ENCODE measurements at regions not wholly inside any gene's neighbourhood (a gene's known extent, or its start where the extent isn't known, plus 50 kb on each side); places are given as distances from the start of the nearest gene placed in this dataset.
"Not testable (repeated sequence)": the region's sequence is repeated elsewhere in the genome, so short reads cannot be mapped to it uniquely, and the experiment has no call there.

DNA sequence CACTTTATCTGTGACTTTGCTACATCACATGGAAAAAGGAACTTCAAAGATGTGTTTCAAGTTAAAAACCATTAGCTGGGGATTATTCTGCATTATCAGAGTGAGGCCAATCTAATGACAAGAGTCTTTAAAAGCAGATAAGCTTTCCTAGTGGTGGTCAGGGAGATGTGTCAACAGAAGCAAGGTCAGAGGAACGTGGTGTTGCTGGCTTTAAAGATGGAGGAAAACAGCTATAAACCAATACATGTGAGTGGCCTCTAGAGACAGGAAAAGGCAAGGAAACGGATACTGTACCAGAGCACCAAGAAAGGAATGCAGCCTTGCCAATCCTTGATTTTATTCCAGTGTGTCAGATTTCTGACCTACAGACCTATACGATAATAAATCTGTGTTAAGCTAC, 204.2 kb downstream of the TAF11L14 start:
- Histone ChIP-seq H3K27me3 (ENCODE audit: control insufficient read depth in 2 of 2, insufficient read depth in 2 of 2, low read length in 2 of 2) (no peaks in the 10 kb centered on the region), H3K9me3 (ENCODE audit: control insufficient read depth in 2 of 2, low read length in 2 of 2) (peaks cover 0 to 3% of the 10 kb centered on the region in 2 donors), H3K4me1 (ENCODE audit: control insufficient read depth in 2 of 2, insufficient read depth in 2 of 2, low read length in 2 of 2) (no peaks in the 10 kb centered on the region), H3K9ac (ENCODE audit: low read depth in 1 of 2, low read length in 2 of 2) (no peak overlapping the region), H3K4me3 (ENCODE audit: low read length in 2 of 2) (no peak overlapping the region), H3K27ac (ENCODE audit: low read depth in 2 of 2, low read length in 2 of 2) (no peak overlapping the region), H3K36me3 (ENCODE audit: control insufficient read depth in 2 of 2, insufficient read depth in 2 of 2, low read length in 2 of 2) (no peaks in the 10 kb centered on the region)

DNA sequence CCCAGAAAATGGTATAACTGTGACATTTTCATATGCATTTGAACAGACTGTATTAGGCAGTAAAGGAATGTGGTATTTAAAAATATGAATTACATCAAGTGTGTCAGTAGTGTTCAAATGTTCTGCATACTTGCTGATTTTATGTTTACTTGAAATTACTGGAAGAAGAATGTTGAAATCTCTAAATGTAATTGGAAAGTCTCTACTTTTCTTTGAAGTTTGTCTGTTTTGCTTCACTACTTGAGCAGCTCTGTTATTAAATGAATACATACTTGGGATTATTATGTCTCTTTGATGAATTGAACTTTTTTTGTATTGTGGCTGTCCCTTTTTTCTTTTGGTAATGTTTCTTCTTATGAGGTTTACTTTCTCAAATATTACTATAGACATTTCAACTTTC, 205.6 kb downstream of the TAF11L14 start:
- no peak overlapping the region for H3K27ac ChIP-seq (ENCODE audit: low read depth in 2 of 2, low read length in 2 of 2)
- H3K4me1 ChIP-seq (ENCODE audit: control insufficient read depth in 2 of 2, insufficient read depth in 2 of 2, low read length in 2 of 2): no peaks in the 10 kb centered on the region
- no peaks in the 10 kb centered on the region for H3K36me3 ChIP-seq (ENCODE audit: control insufficient read depth in 2 of 2, insufficient read depth in 2 of 2, low read length in 2 of 2)
- no peak overlapping the region for H3K4me3 ChIP-seq (ENCODE audit: low read length in 2 of 2)
- H3K9ac ChIP-seq (ENCODE audit: low read depth in 1 of 2, low read length in 2 of 2): no peak overlapping the region
- H3K27me3 ChIP-seq (ENCODE audit: control insufficient read depth in 2 of 2, insufficient read depth in 2 of 2, low read length in 2 of 2): no peaks in the 10 kb centered on the region
- H3K9me3 ChIP-seq (ENCODE audit: control insufficient read depth in 2 of 2, low read length in 2 of 2): peaks cover 0 to 3% of the 10 kb centered on the region in 2 donors

DNA sequence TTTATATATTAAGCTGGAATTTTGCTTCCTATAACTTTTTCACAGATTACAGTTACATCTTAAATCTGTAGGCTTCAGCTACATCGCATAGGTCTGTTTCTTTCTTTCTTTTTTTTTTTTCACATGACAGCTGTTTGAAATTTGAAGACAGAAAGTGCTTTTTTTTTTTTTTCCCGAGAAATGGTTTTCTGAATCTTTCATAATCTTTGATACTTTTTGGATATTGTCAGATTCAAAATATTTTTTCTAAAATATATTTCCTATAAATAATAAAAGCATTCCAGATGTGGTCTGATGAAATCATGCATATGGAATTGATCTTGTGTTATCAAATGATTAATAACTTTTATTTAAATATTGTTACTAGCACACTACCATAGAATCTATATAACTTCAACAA, 212.2 kb downstream of the TAF11L14 start:
- Histone ChIP-seq H3K9ac (ENCODE audit: low read depth in 1 of 2, low read length in 2 of 2) (no peak overlapping the region), H3K36me3 (ENCODE audit: control insufficient read depth in 2 of 2, insufficient read depth in 2 of 2, low read length in 2 of 2) (no peaks in the 10 kb centered on the region), H3K4me1 (ENCODE audit: control insufficient read depth in 2 of 2, insufficient read depth in 2 of 2, low read length in 2 of 2) (no peaks in the 10 kb centered on the region), H3K27ac (ENCODE audit: low read depth in 2 of 2, low read length in 2 of 2) (no peak overlapping the region), H3K4me3 (ENCODE audit: low read length in 2 of 2) (no peak overlapping the region), H3K9me3 (ENCODE audit: control insufficient read depth in 2 of 2, low read length in 2 of 2) (no peaks in the 10 kb centered on the region), H3K27me3 (ENCODE audit: control insufficient read depth in 2 of 2, insufficient read depth in 2 of 2, low read length in 2 of 2) (no peaks in the 10 kb centered on the region)

DNA sequence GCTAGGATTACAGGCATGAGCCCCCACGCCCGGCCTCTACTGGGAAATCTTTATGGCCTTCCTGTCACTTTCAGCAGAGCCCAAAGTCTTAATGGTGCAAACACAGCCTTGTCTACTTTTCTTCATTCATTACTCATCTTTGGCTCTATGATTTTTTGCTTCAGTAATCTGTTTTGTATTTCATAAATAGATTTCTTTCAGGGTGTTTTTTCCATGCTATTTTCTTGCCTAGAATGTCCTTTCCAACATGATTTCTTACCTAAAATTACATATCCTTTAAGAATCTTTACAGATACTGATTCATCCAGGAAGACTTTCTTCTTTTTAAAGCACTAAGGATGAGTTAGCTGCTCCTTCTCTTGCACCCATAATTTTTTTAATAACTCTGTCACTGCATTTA, 213.0 kb downstream of the TAF11L14 start:
- Histone ChIP-seq H3K27me3 (ENCODE audit: control insufficient read depth in 2 of 2, insufficient read depth in 2 of 2, low read length in 2 of 2) (no peaks in the 10 kb centered on the region), H3K9me3 (ENCODE audit: control insufficient read depth in 2 of 2, low read length in 2 of 2) (no peaks in the 10 kb centered on the region), H3K36me3 (ENCODE audit: control insufficient read depth in 2 of 2, insufficient read depth in 2 of 2, low read length in 2 of 2) (no peaks in the 10 kb centered on the region), H3K4me3 (ENCODE audit: low read length in 2 of 2) (no peak overlapping the region), H3K27ac (ENCODE audit: low read depth in 2 of 2, low read length in 2 of 2) (no peak overlapping the region), H3K4me1 (ENCODE audit: control insufficient read depth in 2 of 2, insufficient read depth in 2 of 2, low read length in 2 of 2) (no peaks in the 10 kb centered on the region), H3K9ac (ENCODE audit: low read depth in 1 of 2, low read length in 2 of 2) (no peak overlapping the region)

DNA sequence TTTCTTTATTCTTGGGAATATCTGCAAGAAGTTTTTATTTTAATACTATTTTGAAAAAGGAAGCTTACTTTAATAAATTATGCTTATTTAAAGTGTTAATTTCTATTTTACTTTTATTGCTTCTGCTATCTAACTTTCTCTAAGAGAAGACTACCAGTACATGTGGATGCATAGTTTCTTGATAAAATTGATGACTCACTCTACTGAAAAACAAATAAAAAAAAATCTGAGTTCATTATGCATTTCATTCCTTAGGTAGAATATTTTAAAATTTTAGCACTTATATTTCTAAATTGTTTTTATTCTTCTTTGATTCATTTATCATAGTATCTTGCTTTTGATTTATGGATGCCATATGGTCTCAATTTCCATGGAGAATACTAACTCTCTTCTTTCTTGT, 217.9 kb downstream of the TAF11L14 start:
- Histone ChIP-seq H3K27ac (ENCODE audit: low read depth in 2 of 2, low read length in 2 of 2) (no peak overlapping the region), H3K4me1 (ENCODE audit: control insufficient read depth in 2 of 2, insufficient read depth in 2 of 2, low read length in 2 of 2) (no peaks in the 10 kb centered on the region), H3K36me3 (ENCODE audit: control insufficient read depth in 2 of 2, insufficient read depth in 2 of 2, low read length in 2 of 2) (no peaks in the 10 kb centered on the region), H3K27me3 (ENCODE audit: control insufficient read depth in 2 of 2, insufficient read depth in 2 of 2, low read length in 2 of 2) (no peaks in the 10 kb centered on the region), H3K9me3 (ENCODE audit: control insufficient read depth in 2 of 2, low read length in 2 of 2) (no peaks in the 10 kb centered on the region), H3K9ac (ENCODE audit: low read depth in 1 of 2, low read length in 2 of 2) (no peak overlapping the region), H3K4me3 (ENCODE audit: low read length in 2 of 2) (no peak overlapping the region)

DNA sequence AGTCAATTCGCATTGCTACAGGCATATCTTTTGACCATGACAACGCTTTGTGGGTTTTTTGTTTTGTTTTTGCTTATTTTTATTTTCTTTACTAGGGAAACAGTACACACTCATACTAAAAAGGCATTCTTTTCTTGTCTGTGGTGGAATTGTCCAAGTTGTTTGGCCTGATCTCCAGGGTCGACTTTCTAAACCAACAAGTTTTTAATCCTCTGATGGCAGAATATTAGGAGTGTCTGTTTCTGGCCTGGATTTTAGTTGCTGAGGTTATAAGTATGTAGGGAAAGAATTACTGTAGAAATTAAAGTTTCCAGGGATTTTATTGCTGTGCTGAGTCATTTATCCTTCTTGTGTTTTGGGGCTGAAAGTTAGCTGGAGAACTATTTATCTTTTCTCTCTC, 218.5 kb downstream of the TAF11L14 start:
- Histone ChIP-seq H3K9me3 (ENCODE audit: control insufficient read depth in 2 of 2, low read length in 2 of 2) (no peaks in the 10 kb centered on the region), H3K27me3 (ENCODE audit: control insufficient read depth in 2 of 2, insufficient read depth in 2 of 2, low read length in 2 of 2) (no peaks in the 10 kb centered on the region), H3K27ac (ENCODE audit: low read depth in 2 of 2, low read length in 2 of 2) (no peak overlapping the region)

DNA sequence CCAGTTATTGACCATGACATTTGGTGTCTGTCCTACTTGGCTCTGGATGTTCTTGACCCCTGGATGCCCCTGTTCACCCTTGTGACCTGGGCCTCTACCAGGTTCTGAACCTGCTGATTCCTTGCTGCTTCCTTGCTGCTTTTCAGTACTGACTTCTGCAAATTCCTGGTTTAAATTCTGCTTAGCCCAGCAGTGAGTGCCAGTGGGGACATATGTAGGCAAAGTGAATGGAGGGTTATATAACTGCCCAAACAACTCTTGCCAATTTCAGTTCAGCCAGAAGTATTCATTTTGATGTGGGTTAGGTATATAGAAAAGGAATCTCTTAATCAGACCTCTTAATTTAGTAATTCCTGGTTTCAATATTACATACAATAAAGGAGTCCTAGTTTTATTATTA, 220.6 kb downstream of the TAF11L14 start:
- H3K4me3 ChIP-seq (ENCODE audit: low read length in 2 of 2): no peak overlapping the region
- H3K27me3 ChIP-seq (ENCODE audit: control insufficient read depth in 2 of 2, insufficient read depth in 2 of 2, low read length in 2 of 2): no peaks in the 10 kb centered on the region
- no peaks in the 10 kb centered on the region for H3K4me1 ChIP-seq (ENCODE audit: control insufficient read depth in 2 of 2, insufficient read depth in 2 of 2, low read length in 2 of 2)
- H3K36me3 ChIP-seq (ENCODE audit: control insufficient read depth in 2 of 2, insufficient read depth in 2 of 2, low read length in 2 of 2): no peaks in the 10 kb centered on the region
- no peak overlapping the region for H3K9ac ChIP-seq (ENCODE audit: low read depth in 1 of 2, low read length in 2 of 2)
- H3K27ac ChIP-seq (ENCODE audit: low read depth in 2 of 2, low read length in 2 of 2): no peak overlapping the region
- no peaks in the 10 kb centered on the region for H3K9me3 ChIP-seq (ENCODE audit: control insufficient read depth in 2 of 2, low read length in 2 of 2)

More for the DNA sequence above, 218.5 kb downstream of the TAF11L14 start:
- no peaks in the 10 kb centered on the region for H3K36me3 ChIP-seq (ENCODE audit: control insufficient read depth in 2 of 2, insufficient read depth in 2 of 2, low read length in 2 of 2)
- H3K4me1 ChIP-seq (ENCODE audit: control insufficient read depth in 2 of 2, insufficient read depth in 2 of 2, low read length in 2 of 2): no peaks in the 10 kb centered on the region
- no peak overlapping the region for H3K9ac ChIP-seq (ENCODE audit: low read depth in 1 of 2, low read length in 2 of 2)
- no peak overlapping the region for H3K4me3 ChIP-seq (ENCODE audit: low read length in 2 of 2)

DNA sequence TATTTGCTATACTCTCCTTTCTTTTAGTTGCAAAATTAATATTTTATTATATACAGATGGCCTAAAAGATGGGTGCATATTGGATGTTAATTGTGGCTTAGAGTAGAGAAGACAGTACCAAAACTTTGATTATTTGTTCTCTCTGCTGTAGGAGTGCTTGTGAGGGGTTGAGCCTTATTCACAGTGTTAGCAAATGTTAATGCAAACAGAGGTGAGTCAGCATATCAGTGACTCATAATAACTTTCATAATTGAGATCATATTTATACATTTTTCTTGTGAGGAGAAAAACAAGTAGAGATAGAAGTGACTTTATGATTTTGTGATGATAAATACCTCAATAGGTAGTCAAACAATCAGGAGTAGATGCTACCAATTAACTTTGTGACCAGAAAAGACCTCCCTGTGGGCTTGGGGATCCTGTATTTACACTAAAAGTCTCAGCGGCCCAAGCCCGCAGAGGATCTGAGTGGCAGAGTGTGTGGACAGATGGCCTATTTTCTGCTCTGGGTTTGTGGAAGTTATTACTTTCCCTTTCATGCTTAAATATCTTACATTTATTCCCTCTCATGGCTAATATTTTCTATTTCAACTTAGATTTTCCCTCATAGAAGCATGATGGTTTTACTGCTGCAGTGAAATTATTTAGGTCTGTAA, 226.5 kb downstream of the TAF11L14 start:
- Histone ChIP-seq H3K4me3 (ENCODE audit: low read length in 2 of 2) (no peak overlapping the region), H3K9me3 (ENCODE audit: control insufficient read depth in 2 of 2, low read length in 2 of 2) (no peaks in the 10 kb centered on the region), H3K27ac (ENCODE audit: low read depth in 2 of 2, low read length in 2 of 2) (no peak overlapping the region), H3K36me3 (ENCODE audit: control insufficient read depth in 2 of 2, insufficient read depth in 2 of 2, low read length in 2 of 2) (no peaks in the 10 kb centered on the region), H3K27me3 (ENCODE audit: control insufficient read depth in 2 of 2, insufficient read depth in 2 of 2, low read length in 2 of 2) (no peaks in the 10 kb centered on the region), H3K9ac (ENCODE audit: low read depth in 1 of 2, low read length in 2 of 2) (no peak overlapping the region), H3K4me1 (ENCODE audit: control insufficient read depth in 2 of 2, insufficient read depth in 2 of 2, low read length in 2 of 2) (no peaks in the 10 kb centered on the region)

DNA sequence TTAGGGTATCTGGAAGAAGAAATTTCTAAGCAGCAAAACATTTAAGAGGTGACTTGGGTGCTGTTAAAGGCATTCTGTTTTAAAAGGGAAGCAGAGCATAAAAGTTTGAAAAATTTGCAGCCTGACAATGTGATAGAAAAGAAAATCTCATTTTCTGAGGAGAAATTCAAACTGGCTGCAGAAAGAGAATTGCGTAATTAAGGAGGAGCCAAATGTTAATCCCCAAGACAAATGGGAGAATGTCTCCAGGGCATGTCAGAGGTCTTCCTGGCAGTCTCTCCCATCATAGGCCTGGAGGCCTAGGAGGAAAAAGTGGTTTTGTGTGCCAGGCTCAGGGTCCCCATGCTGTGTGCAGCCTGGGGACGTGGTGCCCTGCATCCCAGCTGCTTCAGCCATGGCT, 230.6 kb downstream of the TAF11L14 start:
- not testable (repeated sequence) for H3K4me1 ChIP-seq (ENCODE audit: control insufficient read depth in 2 of 2, insufficient read depth in 2 of 2, low read length in 2 of 2); H3K27me3 ChIP-seq (ENCODE audit: control insufficient read depth in 2 of 2, insufficient read depth in 2 of 2, low read length in 2 of 2); H3K36me3 ChIP-seq (ENCODE audit: control insufficient read depth in 2 of 2, insufficient read depth in 2 of 2, low read length in 2 of 2); H3K9ac ChIP-seq (ENCODE audit: low read depth in 1 of 2, low read length in 2 of 2); H3K9me3 ChIP-seq (ENCODE audit: control insufficient read depth in 2 of 2, low read length in 2 of 2); H3K27ac ChIP-seq (ENCODE audit: low read depth in 2 of 2, low read length in 2 of 2); H3K4me3 ChIP-seq (ENCODE audit: low read length in 2 of 2)

DNA sequence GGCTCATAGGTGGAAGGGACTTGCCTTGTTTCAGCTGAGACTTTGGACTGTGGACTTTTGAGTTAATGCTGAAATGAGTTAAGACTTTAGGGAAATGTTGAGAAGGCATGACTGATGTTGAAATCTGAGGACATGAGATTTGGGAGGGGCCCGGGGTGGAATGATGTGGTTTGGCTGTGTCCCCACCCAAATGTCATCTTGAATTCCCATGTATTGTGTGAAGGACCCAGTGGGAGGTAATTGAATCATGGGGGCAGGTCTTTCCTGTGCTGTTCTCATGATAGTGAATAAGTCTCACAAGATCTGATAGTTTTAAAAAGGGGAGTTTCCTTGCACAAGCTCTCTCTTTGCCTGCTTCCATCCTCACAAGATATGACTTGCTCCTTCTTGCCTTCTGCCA, 231.7 kb downstream of the TAF11L14 start:
- not testable (repeated sequence) for H3K27ac ChIP-seq (ENCODE audit: low read depth in 2 of 2, low read length in 2 of 2); H3K27me3 ChIP-seq (ENCODE audit: control insufficient read depth in 2 of 2, insufficient read depth in 2 of 2, low read length in 2 of 2); H3K36me3 ChIP-seq (ENCODE audit: control insufficient read depth in 2 of 2, insufficient read depth in 2 of 2, low read length in 2 of 2); H3K4me3 ChIP-seq (ENCODE audit: low read length in 2 of 2); H3K9ac ChIP-seq (ENCODE audit: low read depth in 1 of 2, low read length in 2 of 2); H3K4me1 ChIP-seq (ENCODE audit: control insufficient read depth in 2 of 2, insufficient read depth in 2 of 2, low read length in 2 of 2); H3K9me3 ChIP-seq (ENCODE audit: control insufficient read depth in 2 of 2, low read length in 2 of 2)

DNA sequence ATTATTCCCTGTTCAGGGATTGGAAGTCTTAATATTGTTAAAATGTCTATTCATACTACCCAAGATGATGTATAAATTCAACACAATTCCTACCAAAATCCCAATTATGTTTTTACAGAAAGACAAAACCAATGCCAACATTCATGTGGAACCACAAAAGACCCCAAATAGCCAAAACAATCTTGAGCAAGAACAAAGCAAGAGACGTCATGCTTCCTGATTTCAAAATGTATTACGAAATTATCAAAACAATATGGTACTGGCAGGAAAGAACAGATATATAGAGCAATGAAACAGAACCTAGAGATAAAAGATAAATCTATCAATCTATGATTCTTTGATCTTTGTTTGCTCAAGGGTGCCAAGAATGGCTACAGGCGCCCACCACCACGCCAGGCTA, 237.9 kb downstream of the TAF11L14 start:
- H3K4me1 ChIP-seq (ENCODE audit: control insufficient read depth in 2 of 2, insufficient read depth in 2 of 2, low read length in 2 of 2): no peaks in the 10 kb centered on the region
- H3K9me3 ChIP-seq (ENCODE audit: control insufficient read depth in 2 of 2, low read length in 2 of 2): peaks cover 3 to 4% of the 10 kb centered on the region in 2 donors

More for the DNA sequence above, 237.9 kb downstream of the TAF11L14 start:
- no peak overlapping the region for H3K9ac ChIP-seq (ENCODE audit: low read depth in 1 of 2, low read length in 2 of 2)
- no peaks in the 10 kb centered on the region for H3K36me3 ChIP-seq (ENCODE audit: control insufficient read depth in 2 of 2, insufficient read depth in 2 of 2, low read length in 2 of 2)
- no peaks in the 10 kb centered on the region for H3K27me3 ChIP-seq (ENCODE audit: control insufficient read depth in 2 of 2, insufficient read depth in 2 of 2, low read length in 2 of 2)
- no peak overlapping the region for H3K27ac ChIP-seq (ENCODE audit: low read depth in 2 of 2, low read length in 2 of 2)
- no peak overlapping the region for H3K4me3 ChIP-seq (ENCODE audit: low read length in 2 of 2)
